Immature natural killer cell (primary cell): ENCODE measurements at regions not wholly inside any gene's neighbourhood (a gene's known extent, or its start where the extent isn't known, plus 50 kb on each side); places are given as distances from the start of the nearest gene placed in this dataset.

Source experiments
- DNase-seq, 3 donors: peaks; one replicate each; pipeline ENCODE4 v3.0.0; 2022; ENCODE audit warnings: mixed read lengths in 1 of 3
- H3K27ac Mint-ChIP-seq, 6 donors: one replicate each; pipeline ENCODE4 v1.8.0; 2020; ENCODE audit warnings: mixed read lengths in 6 of 6, mild to moderate bottlenecking in 5 of 6, inconsistent platforms in 4 of 6, moderate library complexity in 3 of 6
- H3K27me3 Mint-ChIP-seq, 3 donors: one replicate each; pipeline ENCODE4 v1.8.0; 2020 to 2021; ENCODE audit warnings: low read depth in 3 of 3, mild to moderate bottlenecking in 3 of 3, mixed read lengths in 3 of 3, moderate library complexity in 3 of 3, inconsistent platforms in 1 of 3
- H3K36me3 Mint-ChIP-seq, 3 donors: one replicate each; pipeline ENCODE4 v1.8.0; 2020; ENCODE audit warnings: mixed read lengths in 3 of 3, inconsistent platforms in 2 of 3, mild to moderate bottlenecking in 2 of 3
- H3K4me1 Mint-ChIP-seq, 2 donors: one replicate each; pipeline ENCODE4 v1.8.0; 2020; ENCODE audit warnings: inconsistent platforms in 2 of 2, mild to moderate bottlenecking in 2 of 2, mixed read lengths in 2 of 2, moderate library complexity in 1 of 2
- H3K4me3 Mint-ChIP-seq, 5 donors: one replicate each; pipeline ENCODE4 v1.8.0; 2020; ENCODE audit warnings: mild to moderate bottlenecking in 5 of 5, mixed read lengths in 5 of 5, inconsistent platforms in 3 of 5, moderate library complexity in 3 of 5
- H3K9me3 Mint-ChIP-seq, 6 donors: one replicate each; pipeline ENCODE4 v1.8.0; 2020; ENCODE audit warnings: mild to moderate bottlenecking in 6 of 6, mixed read lengths in 6 of 6, inconsistent platforms in 4 of 6, moderate library complexity in 3 of 6

DNA sequence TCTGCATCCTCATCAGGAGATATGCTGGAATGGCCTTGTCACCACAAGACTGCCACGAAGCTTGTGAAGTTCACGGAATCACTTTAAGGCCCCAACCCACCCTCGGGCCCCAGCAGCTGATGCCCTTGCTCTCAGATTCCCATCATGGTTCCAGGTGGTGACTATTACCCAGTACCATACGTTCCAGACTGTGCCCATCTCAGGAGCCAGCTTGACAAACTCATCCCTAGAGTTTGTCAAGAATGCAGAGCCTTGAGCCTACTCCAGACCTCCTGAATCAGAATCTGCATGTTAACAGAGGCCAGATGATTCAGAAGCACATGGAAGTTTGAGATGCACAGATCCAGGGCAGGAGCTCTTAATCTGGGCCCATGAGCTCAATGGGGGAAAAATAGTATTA is 53.9 kb upstream of the RBM15 start:
- H3K4me1 Mint-ChIP-seq, result no peaks in the 10 kb centered on the region
- H3K27ac Mint-ChIP-seq, result no peak overlapping the region
- peaks cover 2 to 5% (median 2%) of the 10 kb centered on the region in 3 donors for H3K27me3 Mint-ChIP-seq
- H3K9me3 Mint-ChIP-seq, result no peaks in the 10 kb centered on the region
- no peak for DNase-seq
- no peak overlapping the region for H3K4me3 Mint-ChIP-seq
- no peaks in the 10 kb centered on the region for H3K36me3 Mint-ChIP-seq

GRCh38 chr1:110286564-110286963 is 52.6 kb upstream of the RBM15 start:
- H3K4me3 Mint-ChIP-seq, result no peak overlapping the region
- H3K27me3 Mint-ChIP-seq, result peaks cover 0 to 4% (median 2%) of the 10 kb centered on the region in 3 donors
- no peaks in the 10 kb centered on the region for H3K4me1 Mint-ChIP-seq
- H3K36me3 Mint-ChIP-seq, result no peaks in the 10 kb centered on the region
- H3K9me3 Mint-ChIP-seq, result no peaks in the 10 kb centered on the region
- H3K27ac Mint-ChIP-seq, result no peak overlapping the region
- no peak for DNase-seq

- DNase-seq, result no peak
- no peaks in the 10 kb centered on the region for H3K36me3 Mint-ChIP-seq
- H3K27ac Mint-ChIP-seq, result no peak overlapping the region
- H3K9me3 Mint-ChIP-seq, result no peaks in the 10 kb centered on the region
- peaks cover 2 to 5% (median 3%) of the 10 kb centered on the region in 3 donors for H3K27me3 Mint-ChIP-seq
- H3K4me3 Mint-ChIP-seq, result no peak overlapping the region
- H3K4me1 Mint-ChIP-seq, result no peaks in the 10 kb centered on the region
Measured at GRCh38 chr1:110288111-110288510, 51.1 kb upstream of the RBM15 start.
